ENCODE measurements at regions not wholly inside any gene's neighbourhood (a gene's known extent, or its start where the extent isn't known, plus 50 kb on each side); places are given as distances from the start of the nearest gene placed in this dataset.

DNA sequence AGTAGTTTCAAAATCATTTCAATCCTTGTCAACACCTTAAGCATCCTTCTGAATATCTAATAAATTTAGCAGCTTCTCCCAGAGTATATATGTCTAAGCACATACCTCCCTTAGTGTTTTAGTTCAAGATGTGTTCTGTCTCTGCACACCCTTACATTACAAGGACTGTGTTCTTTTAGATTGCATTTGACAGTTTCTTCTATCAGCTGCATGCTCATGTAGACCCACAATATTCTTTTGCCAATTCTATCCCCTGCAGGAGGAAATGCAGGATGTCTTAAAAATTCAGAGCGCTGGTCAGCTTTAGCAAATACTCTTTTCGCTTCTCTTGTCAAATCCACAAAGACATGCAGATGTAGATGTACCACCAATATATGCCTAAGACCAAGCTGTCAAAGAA, 145.8 kb upstream of the SLC30A5 start:
- TF ChIP-seq, protein P1, sequence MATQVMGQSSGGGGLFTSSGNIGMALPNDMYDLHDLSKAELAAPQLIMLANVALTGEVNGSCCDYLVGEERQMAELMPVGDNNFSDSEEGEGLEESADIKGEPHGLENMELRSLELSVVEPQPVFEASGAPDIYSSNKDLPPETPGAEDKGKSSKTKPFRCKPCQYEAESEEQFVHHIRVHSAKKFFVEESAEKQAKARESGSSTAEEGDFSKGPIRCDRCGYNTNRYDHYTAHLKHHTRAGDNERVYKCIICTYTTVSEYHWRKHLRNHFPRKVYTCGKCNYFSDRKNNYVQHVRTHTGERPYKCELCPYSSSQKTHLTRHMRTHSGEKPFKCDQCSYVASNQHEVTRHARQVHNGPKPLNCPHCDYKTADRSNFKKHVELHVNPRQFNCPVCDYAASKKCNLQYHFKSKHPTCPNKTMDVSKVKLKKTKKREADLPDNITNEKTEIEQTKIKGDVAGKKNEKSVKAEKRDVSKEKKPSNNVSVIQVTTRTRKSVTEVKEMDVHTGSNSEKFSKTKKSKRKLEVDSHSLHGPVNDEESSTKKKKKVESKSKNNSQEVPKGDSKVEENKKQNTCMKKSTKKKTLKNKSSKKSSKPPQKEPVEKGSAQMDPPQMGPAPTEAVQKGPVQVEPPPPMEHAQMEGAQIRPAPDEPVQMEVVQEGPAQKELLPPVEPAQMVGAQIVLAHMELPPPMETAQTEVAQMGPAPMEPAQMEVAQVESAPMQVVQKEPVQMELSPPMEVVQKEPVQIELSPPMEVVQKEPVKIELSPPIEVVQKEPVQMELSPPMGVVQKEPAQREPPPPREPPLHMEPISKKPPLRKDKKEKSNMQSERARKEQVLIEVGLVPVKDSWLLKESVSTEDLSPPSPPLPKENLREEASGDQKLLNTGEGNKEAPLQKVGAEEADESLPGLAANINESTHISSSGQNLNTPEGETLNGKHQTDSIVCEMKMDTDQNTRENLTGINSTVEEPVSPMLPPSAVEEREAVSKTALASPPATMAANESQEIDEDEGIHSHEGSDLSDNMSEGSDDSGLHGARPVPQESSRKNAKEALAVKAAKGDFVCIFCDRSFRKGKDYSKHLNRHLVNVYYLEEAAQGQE (IDR thresholded peaks at IDR 0.05; ENCODE audit: insufficient read depth in 1 of 2, low read depth in 2 of 2, low read length in 1 of 2) = no peak
- TF ChIP-seq, protein P2, sequence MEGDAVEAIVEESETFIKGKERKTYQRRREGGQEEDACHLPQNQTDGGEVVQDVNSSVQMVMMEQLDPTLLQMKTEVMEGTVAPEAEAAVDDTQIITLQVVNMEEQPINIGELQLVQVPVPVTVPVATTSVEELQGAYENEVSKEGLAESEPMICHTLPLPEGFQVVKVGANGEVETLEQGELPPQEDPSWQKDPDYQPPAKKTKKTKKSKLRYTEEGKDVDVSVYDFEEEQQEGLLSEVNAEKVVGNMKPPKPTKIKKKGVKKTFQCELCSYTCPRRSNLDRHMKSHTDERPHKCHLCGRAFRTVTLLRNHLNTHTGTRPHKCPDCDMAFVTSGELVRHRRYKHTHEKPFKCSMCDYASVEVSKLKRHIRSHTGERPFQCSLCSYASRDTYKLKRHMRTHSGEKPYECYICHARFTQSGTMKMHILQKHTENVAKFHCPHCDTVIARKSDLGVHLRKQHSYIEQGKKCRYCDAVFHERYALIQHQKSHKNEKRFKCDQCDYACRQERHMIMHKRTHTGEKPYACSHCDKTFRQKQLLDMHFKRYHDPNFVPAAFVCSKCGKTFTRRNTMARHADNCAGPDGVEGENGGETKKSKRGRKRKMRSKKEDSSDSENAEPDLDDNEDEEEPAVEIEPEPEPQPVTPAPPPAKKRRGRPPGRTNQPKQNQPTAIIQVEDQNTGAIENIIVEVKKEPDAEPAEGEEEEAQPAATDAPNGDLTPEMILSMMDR (IDR thresholded peaks at IDR 0.05) = no peak
